Epithelial cell of proximal tubule (primary cell): ENCODE measurements at regions not wholly inside any gene's neighbourhood (a gene's known extent, or its start where the extent isn't known, plus 50 kb on each side); places are given as distances from the start of the nearest gene placed in this dataset.

Experiments
- DNase-seq: peaks from one replicate; pipeline ENCODE4 v3.0.0-alpha.2; 2011; ENCODE audit warnings: low read depth
- H3K4me3 ChIP-seq: 2 replicates; pipeline ENCODE4 v1.5.1; 2011; ENCODE audit warnings: low read depth, mild to moderate bottlenecking, low read length
- CTCF ChIP-seq: conservative IDR thresholded peaks from 2 replicates; pipeline ENCODE4 v1.5.1; 2012; ENCODE audit warnings: low read depth, mild to moderate bottlenecking, low read length

- no peak for TF ChIP-seq CTCF
- H3K4me3 ChIP-seq, result no peak overlapping the region
- DNase-seq, result no peak
Observed at GRCh38 chr5:168055141-168055683, 236.2 kb upstream of the WWC1 start.

- no peak overlapping the region for H3K4me3 ChIP-seq
- DNase-seq, result no peak
- no peak for TF ChIP-seq CTCF
Observed at GRCh38 chr5:168055961-168056360, 235.5 kb upstream of the WWC1 start.

GRCh38 chr5:168056499-168057182 is 234.8 kb upstream of the WWC1 start:
- no peak for TF ChIP-seq CTCF
- no peak overlapping the region for H3K4me3 ChIP-seq
- DNase-seq, result no peak

- TF ChIP-seq CTCF, result no peak
Observed at GRCh38 chr5:168057905-168058304, 233.5 kb upstream of the WWC1 start.

GRCh38 chr5:168059131-168059530 is 232.3 kb upstream of the WWC1 start:
- DNase-seq, result no peak
- no peak for TF ChIP-seq CTCF
- H3K4me3 ChIP-seq, result no peak overlapping the region

More at GRCh38 chr5:168057905-168058304, 233.5 kb upstream of the WWC1 start:
- DNase-seq, result no peak
- H3K4me3 ChIP-seq, result no peak overlapping the region

GRCh38 chr5:168062239-168062638 is 229.2 kb upstream of the WWC1 start:
- no peak for TF ChIP-seq CTCF
- DNase-seq, result no peak
- no peak overlapping the region for H3K4me3 ChIP-seq

GRCh38 chr5:168064457-168064856 is 227.0 kb upstream of the WWC1 start:
- H3K4me3 ChIP-seq, result no peak overlapping the region
- no peak for TF ChIP-seq CTCF
- DNase-seq, result no peak
